ENCODE measurements at regions not wholly inside any gene's neighbourhood (a gene's known extent, or its start where the extent isn't known, plus 50 kb on each side); places are given as distances from the start of the nearest gene placed in this dataset.
"Not testable (repeated sequence)": the region's sequence is repeated elsewhere in the genome, so short reads cannot be mapped to it uniquely, and the experiment has no call there.

DNA sequence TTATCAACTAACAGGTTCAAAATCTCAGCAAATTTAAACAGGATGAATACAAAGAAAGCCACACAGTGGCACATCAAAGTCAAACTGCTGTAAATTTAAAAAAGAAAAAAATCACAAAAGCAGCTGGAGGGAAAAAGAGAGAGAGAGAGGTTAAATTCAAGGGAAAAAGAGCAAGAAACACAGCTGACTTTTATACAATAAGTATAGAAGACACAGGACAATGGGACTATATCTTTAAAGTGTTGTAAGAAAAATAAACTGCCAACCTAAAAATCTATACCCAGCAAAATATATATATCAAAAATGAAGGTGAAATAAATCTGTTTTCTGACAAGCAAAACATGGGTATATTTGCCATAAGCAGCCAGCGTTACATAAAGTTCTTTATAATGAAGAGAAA is 261.5 kb downstream of the TLE1 start:
- Histone ChIP-seq H3K9me3 (no peaks in the 10 kb centered on the region), H3K27me3 (no peaks in the 10 kb centered on the region), H3K4me3 (no peak overlapping the region), H3K4me1 (ENCODE audit: insufficient read depth) (no peaks in the 10 kb centered on the region), H3K36me3 (no peaks in the 10 kb centered on the region), H3K27ac (no peak overlapping the region)
- no peak for DNase-seq
- intact Hi-C loops (cut with DNase I) = no loop called here
- 96 to 100% (median 100%) methylated on average over 1 of the region's 1 CpG for WGBS, 3 donors
- no peak for TF ChIP-seq EP300 (IDR thresholded peaks at IDR 0.05)
- TF ChIP-seq POLR2A (IDR thresholded peaks at IDR 0.05) = no peak
- TF ChIP-seq, protein P1, sequence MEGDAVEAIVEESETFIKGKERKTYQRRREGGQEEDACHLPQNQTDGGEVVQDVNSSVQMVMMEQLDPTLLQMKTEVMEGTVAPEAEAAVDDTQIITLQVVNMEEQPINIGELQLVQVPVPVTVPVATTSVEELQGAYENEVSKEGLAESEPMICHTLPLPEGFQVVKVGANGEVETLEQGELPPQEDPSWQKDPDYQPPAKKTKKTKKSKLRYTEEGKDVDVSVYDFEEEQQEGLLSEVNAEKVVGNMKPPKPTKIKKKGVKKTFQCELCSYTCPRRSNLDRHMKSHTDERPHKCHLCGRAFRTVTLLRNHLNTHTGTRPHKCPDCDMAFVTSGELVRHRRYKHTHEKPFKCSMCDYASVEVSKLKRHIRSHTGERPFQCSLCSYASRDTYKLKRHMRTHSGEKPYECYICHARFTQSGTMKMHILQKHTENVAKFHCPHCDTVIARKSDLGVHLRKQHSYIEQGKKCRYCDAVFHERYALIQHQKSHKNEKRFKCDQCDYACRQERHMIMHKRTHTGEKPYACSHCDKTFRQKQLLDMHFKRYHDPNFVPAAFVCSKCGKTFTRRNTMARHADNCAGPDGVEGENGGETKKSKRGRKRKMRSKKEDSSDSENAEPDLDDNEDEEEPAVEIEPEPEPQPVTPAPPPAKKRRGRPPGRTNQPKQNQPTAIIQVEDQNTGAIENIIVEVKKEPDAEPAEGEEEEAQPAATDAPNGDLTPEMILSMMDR (IDR thresholded peaks at IDR 0.05) = no peak

DNA sequence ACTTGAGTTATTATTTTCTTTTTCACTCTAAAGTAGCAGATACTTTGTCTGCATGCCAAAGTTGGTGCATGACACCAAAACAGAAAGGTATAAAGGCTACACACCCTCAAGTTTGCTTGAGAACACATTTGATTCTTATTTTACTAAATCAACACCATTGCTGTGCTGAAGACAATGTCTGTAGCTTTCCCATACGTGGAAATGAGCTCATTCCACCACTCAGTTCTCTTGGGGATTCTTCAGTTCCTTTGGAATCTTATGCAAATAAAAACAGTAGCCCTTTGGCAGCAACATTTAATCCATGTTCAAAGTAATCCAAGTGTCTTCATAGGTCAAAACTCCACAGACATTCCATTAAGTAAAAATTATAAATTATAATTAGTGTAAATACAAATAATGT is 264.9 kb downstream of the TLE1 start:
- DNase-seq = no peak
- Histone ChIP-seq H3K27me3 (no peaks in the 10 kb centered on the region), H3K36me3 (no peaks in the 10 kb centered on the region), H3K4me1 (ENCODE audit: insufficient read depth) (no peaks in the 10 kb centered on the region), H3K27ac (no peak overlapping the region), H3K4me3 (no peak overlapping the region), H3K9me3 (no peaks in the 10 kb centered on the region)
- TF ChIP-seq, protein P1 (IDR thresholded peaks at IDR 0.05) = no peak
- TF ChIP-seq EP300 (IDR thresholded peaks at IDR 0.05) (no peak), POLR2A (IDR thresholded peaks at IDR 0.05) (no peak)
- WGBS, 3 donors = 17 to 30% (median 21%) methylated on average over 1 of the region's 1 CpG
- intact Hi-C loops (cut with DNase I) = no loop called here

DNA sequence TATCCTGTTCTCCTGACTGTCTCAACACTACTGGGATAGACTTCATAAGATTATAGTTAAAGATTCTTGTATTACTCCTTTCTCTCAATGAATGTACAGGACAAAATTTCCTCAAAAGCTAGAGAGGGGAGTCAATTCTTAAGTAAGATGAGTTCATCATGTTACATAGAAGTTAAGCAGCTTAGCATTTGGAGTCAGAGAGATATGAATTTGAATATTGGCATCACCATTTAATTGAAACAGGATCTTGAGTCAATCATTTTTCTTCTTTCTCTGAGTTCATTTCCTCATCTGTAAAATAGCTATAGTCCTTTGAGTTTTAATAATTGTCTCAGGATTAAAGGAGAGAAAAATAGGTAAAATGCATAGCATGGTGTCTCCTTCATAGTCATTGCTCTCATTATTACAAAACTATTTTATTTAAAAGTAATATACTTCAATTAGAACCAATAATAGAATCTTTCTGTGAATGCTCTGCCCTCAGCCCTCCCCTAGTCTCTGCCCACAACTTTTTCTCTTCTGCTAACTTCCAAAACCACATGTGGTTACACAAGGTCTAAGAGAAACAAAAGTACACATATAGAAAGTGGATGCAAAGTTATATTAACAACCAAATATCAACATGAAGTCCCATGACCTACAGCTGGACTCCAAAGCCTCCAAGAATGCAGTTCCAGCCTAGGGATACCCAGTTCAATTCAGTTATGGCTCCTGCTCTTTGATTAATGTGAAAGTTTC is 265.6 kb downstream of the TLE1 start:
- no peak for TF ChIP-seq POLR2A (IDR thresholded peaks at IDR 0.05)
- TF ChIP-seq, protein P1 (IDR thresholded peaks at IDR 0.05) = no peak
- TF ChIP-seq EP300 (IDR thresholded peaks at IDR 0.05) = no peak
- H3K27me3 ChIP-seq = no peaks in the 10 kb centered on the region
- no peaks in the 10 kb centered on the region for H3K36me3 ChIP-seq
- intact Hi-C loops (cut with DNase I) = no loop called here
- no peak for DNase-seq
- H3K4me3 ChIP-seq = no peak overlapping the region
- no peaks in the 10 kb centered on the region for H3K4me1 ChIP-seq (ENCODE audit: insufficient read depth)
- H3K27ac ChIP-seq = no peak overlapping the region
- no peaks in the 10 kb centered on the region for H3K9me3 ChIP-seq

DNA sequence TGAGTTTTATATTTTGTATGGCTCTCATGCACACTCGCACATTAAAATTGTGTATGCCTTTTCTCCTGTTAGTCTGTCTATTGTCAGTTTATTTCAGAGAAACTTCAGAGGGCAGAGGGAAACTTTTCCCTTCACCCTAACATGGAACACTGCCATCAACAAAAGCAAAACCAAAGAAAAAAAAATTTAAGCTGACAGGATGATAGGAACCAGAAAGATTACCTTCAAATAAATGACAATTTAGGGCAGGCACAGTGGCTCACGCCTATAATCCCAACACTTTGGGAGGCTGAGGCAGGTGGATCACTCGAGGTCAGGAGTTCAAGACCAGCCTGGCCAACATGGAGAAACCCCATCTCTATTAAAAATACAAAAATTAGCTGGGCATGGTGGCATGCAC is 268.3 kb downstream of the TLE1 start:
- DNase-seq; H3K27me3 ChIP-seq; H3K4me3 ChIP-seq; H3K27ac ChIP-seq; intact Hi-C loops (cut with DNase I); H3K4me1 ChIP-seq (ENCODE audit: insufficient read depth); H3K9me3 ChIP-seq; H3K36me3 ChIP-seq: not testable (repeated sequence)
- WGBS, 3 donors = 73 to 81% (median 77%) methylated on average over 3 of the region's 3 CpGs

DNA sequence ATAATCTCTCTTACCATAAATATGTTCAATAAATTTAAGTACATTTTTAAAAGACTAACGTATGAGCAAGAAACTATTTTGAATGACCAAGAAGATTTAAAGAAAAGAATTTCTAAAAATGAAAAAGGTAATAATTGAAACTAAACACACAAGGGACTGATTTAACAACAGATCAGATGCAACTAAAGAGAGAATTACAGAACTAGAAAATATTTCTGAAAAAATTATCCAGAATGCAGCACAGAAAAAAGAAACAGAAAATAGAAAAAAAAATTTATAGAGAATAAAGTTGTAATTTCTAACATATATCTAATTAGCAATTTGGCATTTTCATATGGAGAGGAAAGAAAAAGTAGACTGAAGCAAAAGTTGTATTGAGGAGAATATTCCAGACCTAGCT is 269.3 kb downstream of the TLE1 start:
- no peak overlapping the region for H3K27ac ChIP-seq
- WGBS, 3 donors = 93 to 96% (median 94%) methylated on average over 1 of the region's 1 CpG

More for the DNA sequence above, 269.3 kb downstream of the TLE1 start:
- intact Hi-C loops (cut with DNase I) = no loop called here
- H3K4me1 ChIP-seq (ENCODE audit: insufficient read depth) = no peaks in the 10 kb centered on the region
- no peaks in the 10 kb centered on the region for H3K36me3 ChIP-seq
- DNase-seq = no peak
- no peak overlapping the region for H3K4me3 ChIP-seq
- TF ChIP-seq, protein P1 (IDR thresholded peaks at IDR 0.05) = no peak
- no peaks in the 10 kb centered on the region for H3K27me3 ChIP-seq
- no peaks in the 10 kb centered on the region for H3K9me3 ChIP-seq
